ENCODE measurements at regions not wholly inside any gene's neighbourhood (a gene's known extent, or its start where the extent isn't known, plus 50 kb on each side); places are given as distances from the start of the nearest gene placed in this dataset.

DNA sequence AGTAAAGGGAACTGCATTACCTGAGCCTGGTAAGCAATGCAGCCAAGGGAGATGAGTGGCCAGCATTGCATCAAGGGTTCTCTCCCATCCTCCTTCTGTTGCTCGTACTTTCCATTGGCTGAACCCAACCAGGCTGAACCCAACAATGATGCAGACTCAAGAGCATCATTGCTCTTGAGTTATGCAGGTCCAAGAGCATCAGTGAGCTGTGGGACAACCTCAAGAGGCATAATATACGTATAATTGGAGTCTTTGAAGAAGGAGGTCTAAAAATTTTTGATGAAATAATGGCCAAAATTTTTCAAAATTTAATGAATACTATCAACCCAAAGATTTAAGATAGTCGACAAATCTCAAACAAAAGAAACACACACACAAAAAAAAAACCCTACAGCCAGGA is 213.0 kb downstream of the RNF152 start:
- POLR2A ChIA-PET = no interaction called here
- no peaks in the 10 kb centered on the region; a peak in 1 of 4 replicates for H3K4me1 ChIP-seq (ENCODE audit: control insufficient read depth in 1 of 2, insufficient read depth in 2 of 2, low read depth in 1 of 2, low read length in 1 of 2)
- no peak overlapping the region for H3K4me2 ChIP-seq
- peaks cover 4% of the 10 kb centered on the region for H3F3A ChIP-seq (replicated peaks; ENCODE audit: insufficient read depth)
- H3K27me3 ChIP-seq (ENCODE audit: insufficient read depth) = no peaks in the 10 kb centered on the region
- 60% methylated on average over 3 of the region's 3 CpGs for WGBS (ENCODE audit: low lambda C conversion rate)
- TF ChIP-seq FOXJ3 (CRISPR knock-in tag; IDR thresholded peaks at IDR 0.05) = no peak
- TF ChIP-seq, protein P1, sequence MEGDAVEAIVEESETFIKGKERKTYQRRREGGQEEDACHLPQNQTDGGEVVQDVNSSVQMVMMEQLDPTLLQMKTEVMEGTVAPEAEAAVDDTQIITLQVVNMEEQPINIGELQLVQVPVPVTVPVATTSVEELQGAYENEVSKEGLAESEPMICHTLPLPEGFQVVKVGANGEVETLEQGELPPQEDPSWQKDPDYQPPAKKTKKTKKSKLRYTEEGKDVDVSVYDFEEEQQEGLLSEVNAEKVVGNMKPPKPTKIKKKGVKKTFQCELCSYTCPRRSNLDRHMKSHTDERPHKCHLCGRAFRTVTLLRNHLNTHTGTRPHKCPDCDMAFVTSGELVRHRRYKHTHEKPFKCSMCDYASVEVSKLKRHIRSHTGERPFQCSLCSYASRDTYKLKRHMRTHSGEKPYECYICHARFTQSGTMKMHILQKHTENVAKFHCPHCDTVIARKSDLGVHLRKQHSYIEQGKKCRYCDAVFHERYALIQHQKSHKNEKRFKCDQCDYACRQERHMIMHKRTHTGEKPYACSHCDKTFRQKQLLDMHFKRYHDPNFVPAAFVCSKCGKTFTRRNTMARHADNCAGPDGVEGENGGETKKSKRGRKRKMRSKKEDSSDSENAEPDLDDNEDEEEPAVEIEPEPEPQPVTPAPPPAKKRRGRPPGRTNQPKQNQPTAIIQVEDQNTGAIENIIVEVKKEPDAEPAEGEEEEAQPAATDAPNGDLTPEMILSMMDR (IDR thresholded peaks at IDR 0.05) = no peak
- no peak for TF ChIP-seq RCOR1 (IDR thresholded peaks at IDR 0.05; ENCODE audit: low read length)
- no peak for TF ChIP-seq FOXM1 (IDR thresholded peaks at IDR 0.05; ENCODE audit: low read depth)
- no peak for TF ChIP-seq NRF1 (IDR thresholded peaks at IDR 0.05; ENCODE audit: low read depth, low read length)
- TF ChIP-seq YY1 (IDR thresholded peaks at IDR 0.05; ENCODE audit: low read depth) = no peak
- H3K4me3 ChIP-seq (ENCODE audit: low read depth in 2 of 2, low read length in 1 of 2) = no peak overlapping the region
- H2AFZ ChIP-seq (ENCODE audit: low read depth) = no peak overlapping the region
- no peak overlapping the region for H3K27ac ChIP-seq (ENCODE audit: low read depth in 2 of 2, low read length in 1 of 2)
- DNase-seq = no peak
- no peaks in the 10 kb centered on the region; the same call in 1 of the 2 replicates for H3K9me3 ChIP-seq
- CTCF ChIA-PET = no interaction called here
- H3K36me3 ChIP-seq (replicated peaks in 1 of 2; ENCODE audit: control insufficient read depth in 1 of 2, insufficient read depth in 2 of 2, low read length in 1 of 2) = no peaks in the 10 kb centered on the region
- H3K9me2 ChIP-seq = no peaks in the 10 kb centered on the region
- no peaks in the 10 kb centered on the region for H3K79me2 ChIP-seq (ENCODE audit: insufficient read depth)
- no peaks in the 10 kb centered on the region for H4K20me1 ChIP-seq (ENCODE audit: insufficient read depth)
- no peak overlapping the region for H3K9ac ChIP-seq

DNA sequence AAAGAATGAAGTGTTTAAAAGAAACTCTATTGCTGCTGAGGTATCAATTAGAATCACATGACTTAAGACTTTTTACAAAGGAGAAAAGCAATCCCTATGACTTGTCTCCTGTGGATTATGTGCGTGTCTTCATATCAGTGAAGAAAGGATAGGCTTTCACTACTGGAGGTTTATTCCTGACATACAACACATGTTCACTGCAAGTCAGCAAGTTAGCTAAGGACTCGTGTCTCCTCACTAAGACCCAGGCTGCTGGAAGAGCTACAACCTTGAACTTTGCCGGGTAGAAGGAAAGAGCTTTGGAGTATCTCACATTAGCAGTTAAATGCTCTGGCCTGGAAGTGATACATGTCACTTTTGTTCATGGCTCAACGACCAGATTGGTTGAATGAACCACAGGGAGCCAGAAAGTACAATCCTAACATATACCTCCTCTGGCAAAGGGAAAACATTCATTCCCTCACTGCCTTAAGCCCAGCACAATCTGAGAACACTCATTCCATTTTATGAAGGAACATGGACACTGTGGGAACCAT is 215.3 kb downstream of the RNF152 start:
- Histone ChIP-seq H3K4me2 (no peak overlapping the region), H3F3A (replicated peaks; ENCODE audit: insufficient read depth) (peaks cover 4% of the 10 kb centered on the region), H3K4me1 (ENCODE audit: control insufficient read depth in 1 of 2, insufficient read depth in 2 of 2, low read depth in 1 of 2, low read length in 1 of 2) (no peaks in the 10 kb centered on the region; a peak in 1 of 4 replicates), H3K79me2 (ENCODE audit: insufficient read depth) (no peaks in the 10 kb centered on the region), H3K27me3 (ENCODE audit: insufficient read depth) (no peaks in the 10 kb centered on the region), H3K4me3 (ENCODE audit: low read depth in 2 of 2, low read length in 1 of 2) (no peak overlapping the region), H3K9ac (no peak overlapping the region), H3K9me3 (no peaks in the 10 kb centered on the region; the same call in 1 of the 2 replicates), H3K27ac (ENCODE audit: low read depth in 2 of 2, low read length in 1 of 2) (no peak overlapping the region), H2AFZ (ENCODE audit: low read depth) (no peak overlapping the region), H3K36me3 (replicated peaks in 1 of 2; ENCODE audit: control insufficient read depth in 1 of 2, insufficient read depth in 2 of 2, low read length in 1 of 2) (no peaks in the 10 kb centered on the region), H3K9me2 (no peaks in the 10 kb centered on the region), H4K20me1 (ENCODE audit: insufficient read depth) (no peaks in the 10 kb centered on the region)
- ChIA-PET POLR2A (no interaction called here), CTCF (interaction anchor here (1.0 kb wide), 1 partner anchor 33 kb away, joined by 3 read pairs; no protein-coding TSS in a partner anchor)
- no peak for DNase-seq
- 41% methylated on average over 3 of the region's 4 CpGs for WGBS (ENCODE audit: low lambda C conversion rate)
- TF ChIP-seq TCF12 (IDR thresholded peaks at IDR 0.05) = no peak
- TF ChIP-seq, protein P2, sequence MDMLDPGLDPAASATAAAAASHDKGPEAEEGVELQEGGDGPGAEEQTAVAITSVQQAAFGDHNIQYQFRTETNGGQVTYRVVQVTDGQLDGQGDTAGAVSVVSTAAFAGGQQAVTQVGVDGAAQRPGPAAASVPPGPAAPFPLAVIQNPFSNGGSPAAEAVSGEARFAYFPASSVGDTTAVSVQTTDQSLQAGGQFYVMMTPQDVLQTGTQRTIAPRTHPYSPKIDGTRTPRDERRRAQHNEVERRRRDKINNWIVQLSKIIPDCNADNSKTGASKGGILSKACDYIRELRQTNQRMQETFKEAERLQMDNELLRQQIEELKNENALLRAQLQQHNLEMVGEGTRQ (IDR thresholded peaks at IDR 0.05; ENCODE audit: borderline replicate concordance, low read depth, low read length) = no peak
- TF ChIP-seq SMC3 (IDR thresholded peaks at IDR 0.05; ENCODE audit: low read depth, low read length) = no peak
- TF ChIP-seq, protein P1 (IDR thresholded peaks at IDR 0.05) = no peak
- no peak for TF ChIP-seq TAF1 (IDR thresholded peaks at IDR 0.05; ENCODE audit: borderline replicate concordance, low read depth, low read length)
- TF ChIP-seq ZBTB33 (IDR thresholded peaks at IDR 0.05; ENCODE audit: borderline replicate concordance, low read depth) = no peak
- TF ChIP-seq RXRA (IDR thresholded peaks at IDR 0.05; ENCODE audit: borderline replicate concordance, low read depth) = no peak
- TF ChIP-seq USF1 (IDR thresholded peaks at IDR 0.05; ENCODE audit: borderline replicate concordance, low read depth) = no peak
- no peak for TF ChIP-seq FOXM1 (IDR thresholded peaks at IDR 0.05; ENCODE audit: low read depth)
- TF ChIP-seq GATA2 (CRISPR knock-in tag; IDR thresholded peaks at IDR 0.05) = no peak
- TF ChIP-seq FOSL2 (IDR thresholded peaks at IDR 0.05; ENCODE audit: borderline replicate concordance, low read depth) = no peak
- no peak for TF ChIP-seq RFX5 (IDR thresholded peaks at IDR 0.05; ENCODE audit: low read length)

Measured in SK-N-SH (cell line).